NCI-H510A treated with DMSO at 0.1 percent for 48 hours (cell line): ENCODE measurements at regions not wholly inside any gene's neighbourhood (a gene's known extent, or its start where the extent isn't known, plus 50 kb on each side); places are given as distances from the start of the nearest gene placed in this dataset.
"Not testable (repeated sequence)": the region's sequence is repeated elsewhere in the genome, so short reads cannot be mapped to it uniquely, and the experiment has no call there.

Experiments used
- DNase-seq: peaks from one replicate; lab custom pipeline; 2025; lab: John Stamatoyannopoulos, UW

DNA sequence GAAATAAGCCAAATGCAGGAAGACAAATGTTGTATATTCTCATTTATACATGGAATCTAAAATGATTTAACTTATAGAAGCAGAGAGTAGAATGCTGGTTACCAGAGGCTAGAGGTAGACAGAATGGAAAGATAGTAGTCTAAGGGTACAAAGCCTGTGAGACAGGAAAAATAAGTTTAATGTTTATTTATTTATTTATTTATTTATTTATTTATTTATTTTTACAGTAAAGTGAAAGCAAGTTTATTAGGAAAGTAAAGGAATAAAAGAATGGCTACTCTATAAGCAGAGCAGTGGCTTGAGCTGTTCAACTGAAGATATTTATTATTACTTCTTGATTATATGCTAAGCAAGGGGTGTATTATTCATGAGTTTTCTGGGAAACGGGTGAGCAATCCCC lies 203.2 kb downstream of the LAS1L start:
- DNase-seq = no peak

GRCh38 chrX:65300104-65300809 lies 234.3 kb downstream of the LAS1L start:
- DNase-seq = no peak

- not testable (repeated sequence) for DNase-seq
Measured at GRCh38 chrX:65282905-65283304, 251.7 kb downstream of the LAS1L start.

- DNase-seq = no peak
Measured at GRCh38 chrX:65273152-65273551, 261.4 kb downstream of the LAS1L start.

- DNase-seq = no peak
Measured at GRCh38 chrX:65266482-65266881, 268.1 kb downstream of the LAS1L start.

DNA sequence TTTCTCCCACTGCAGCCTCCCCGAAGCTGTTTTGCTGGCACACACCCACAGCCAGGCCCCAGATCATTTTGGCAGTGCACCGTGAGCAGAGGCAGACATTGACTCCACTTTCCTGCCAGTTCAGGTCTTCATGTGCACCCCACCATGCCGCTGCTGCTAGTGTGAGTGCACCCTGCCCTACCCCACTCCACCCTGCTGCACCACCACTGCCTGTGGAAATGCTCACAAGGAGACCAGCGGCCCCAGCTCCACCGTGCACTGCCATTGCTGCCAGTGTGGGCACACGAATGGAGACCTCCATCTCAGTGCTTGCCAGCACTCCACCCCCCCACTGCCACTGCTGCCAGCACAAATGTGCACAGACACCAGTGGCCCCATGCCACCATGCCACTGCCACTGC lies 277.6 kb upstream of the ZC4H2 start:
- DNase-seq = no peak

DNA sequence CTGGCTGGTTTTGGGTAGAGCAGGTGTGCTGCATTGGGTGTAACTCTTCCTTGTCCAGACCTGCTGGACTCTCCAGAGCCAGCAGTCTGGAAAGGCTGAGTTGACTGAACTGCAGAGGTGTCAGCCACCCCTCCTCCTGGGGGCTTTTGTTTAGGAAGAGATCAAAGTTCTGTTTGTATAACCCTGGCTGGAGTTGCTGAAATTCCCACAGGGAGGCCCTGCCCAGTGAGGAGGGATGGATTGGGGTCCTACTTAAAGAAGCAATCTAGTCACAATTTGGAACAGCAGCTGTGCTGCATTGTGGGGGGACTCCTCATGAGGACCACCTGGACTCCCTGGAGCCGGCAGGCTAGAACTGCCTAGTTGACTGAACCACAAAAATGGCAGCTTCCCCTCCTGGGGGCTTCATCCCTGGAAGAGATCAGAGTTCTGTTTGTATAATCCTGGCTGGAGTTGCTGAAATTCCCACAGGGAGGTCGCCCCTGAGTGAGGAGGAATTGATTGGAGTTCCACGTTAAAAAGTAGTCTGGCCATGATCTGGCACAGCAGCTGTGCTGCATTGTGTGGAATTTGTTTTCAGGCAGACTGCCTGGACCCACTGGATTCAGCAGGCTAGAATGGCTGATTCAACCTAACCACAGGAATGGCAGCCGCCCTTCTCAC lies 264.9 kb upstream of the ZC4H2 start:
- DNase-seq = no peak

DNA sequence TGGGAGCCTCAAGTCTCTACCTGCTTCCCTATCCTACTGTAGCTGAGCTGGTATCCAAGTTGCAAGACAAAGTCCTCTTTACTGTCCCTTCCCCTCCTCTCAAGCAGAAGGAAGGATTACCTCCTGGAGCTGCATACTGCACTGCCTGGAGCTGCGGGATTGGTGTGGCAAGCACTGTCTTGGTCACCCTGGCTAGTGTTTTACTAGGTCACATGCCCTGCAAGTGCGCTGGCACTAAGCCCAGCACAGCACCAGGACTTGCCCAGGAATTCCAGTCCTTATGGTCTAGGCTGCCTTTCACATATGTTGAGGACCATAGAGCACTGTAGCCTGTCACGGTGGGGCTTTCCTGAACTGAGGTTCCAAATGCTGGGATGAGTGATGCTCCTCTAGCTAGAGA lies 227.3 kb upstream of the ZC4H2 start:
- no peak for DNase-seq

DNA sequence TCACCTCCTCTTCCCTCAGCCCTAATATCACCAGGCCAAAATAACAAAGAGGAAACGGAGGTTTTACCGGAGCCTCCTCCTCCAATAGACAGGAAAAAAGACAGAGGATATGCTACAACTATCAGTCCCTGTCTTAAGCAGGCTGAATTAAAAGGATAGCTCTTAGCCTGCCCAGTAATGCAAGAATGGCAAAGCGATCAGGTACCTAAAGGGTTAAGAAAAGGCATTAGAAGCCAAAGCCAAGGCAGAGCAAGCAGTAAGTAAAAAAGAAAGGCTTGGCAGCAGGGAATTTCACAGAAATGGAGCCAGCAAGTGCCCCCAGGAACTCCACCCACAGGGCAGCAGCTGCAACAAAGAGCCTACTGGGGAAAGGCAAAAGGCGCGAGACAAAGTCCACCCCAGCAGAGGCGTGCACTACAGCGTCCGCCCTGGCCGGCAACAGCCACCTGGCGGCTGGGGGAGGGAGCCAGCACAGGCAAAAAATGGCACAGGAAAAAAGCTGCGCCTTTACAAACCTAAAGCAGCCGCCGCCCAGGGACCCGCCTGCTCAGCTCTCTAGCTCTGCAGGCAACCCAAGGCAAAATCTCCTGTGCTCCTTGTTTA lies 220.6 kb upstream of the ZC4H2 start:
- DNase-seq = peak; percentile 3

DNA sequence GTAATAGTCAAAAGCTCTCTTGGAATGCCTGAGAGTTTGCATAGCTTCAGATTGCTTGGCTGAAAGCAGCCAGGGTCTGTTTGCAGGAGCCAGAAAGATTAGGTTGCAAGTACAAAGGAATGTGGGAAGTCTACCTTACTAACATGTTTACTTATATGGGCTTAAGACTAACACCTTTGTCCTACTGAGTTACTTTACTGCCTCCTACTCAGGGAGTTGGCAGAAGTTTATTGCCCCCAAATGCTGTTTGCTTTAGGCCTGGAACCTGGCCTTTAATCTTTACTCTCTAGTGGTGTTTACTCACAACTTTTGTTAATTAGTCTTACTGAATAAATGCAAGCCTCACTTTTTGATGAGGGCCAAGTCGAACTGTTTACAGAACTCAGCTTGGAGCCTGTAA lies 219.4 kb upstream of the ZC4H2 start:
- DNase-seq = no peak

DNA sequence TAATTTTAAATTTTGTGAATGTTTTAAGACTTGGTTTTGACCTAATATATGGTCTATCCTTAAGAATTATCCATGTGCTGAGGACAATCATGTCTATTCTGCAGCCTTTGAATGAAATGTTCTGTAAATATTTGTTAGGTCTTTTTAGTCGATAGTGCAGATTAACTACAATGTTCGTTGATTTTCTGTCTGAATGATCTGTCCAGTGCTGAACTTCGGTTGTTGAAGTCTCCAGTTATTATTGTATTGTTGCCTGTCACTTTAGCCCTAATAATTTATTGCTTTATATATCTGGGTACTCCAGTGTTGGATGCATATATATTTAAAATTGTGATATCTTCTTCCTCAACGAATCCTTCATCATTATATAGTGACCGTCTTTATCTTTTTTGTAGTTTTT lies 218.3 kb upstream of the ZC4H2 start:
- DNase-seq = no peak

DNA sequence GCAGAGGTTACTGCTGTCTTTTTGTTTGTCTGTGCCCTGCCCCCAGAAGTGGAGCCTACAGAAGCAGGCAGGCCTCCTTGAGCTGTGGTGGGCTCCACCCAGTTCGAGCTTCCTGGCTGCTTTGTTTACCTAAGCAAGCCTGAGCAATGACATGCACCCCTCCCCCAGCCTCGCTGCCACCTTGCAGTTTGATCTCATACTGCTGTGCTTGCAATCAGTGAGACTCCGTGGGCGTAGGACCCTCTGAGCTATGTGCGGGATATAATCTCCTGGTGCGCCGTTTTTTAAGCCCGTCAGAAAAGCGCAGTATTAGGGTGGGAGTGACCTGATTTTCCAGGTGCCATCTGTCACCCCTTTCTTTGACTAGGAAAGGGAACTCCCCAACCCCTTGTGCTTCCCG lies 187.1 kb upstream of the ZC4H2 start:
- DNase-seq = not testable (repeated sequence)

GRCh38 chrX:65148232-65148631 lies 172.0 kb upstream of the ZC4H2 start:
- DNase-seq = no peak

- DNase-seq = no peak
Measured at GRCh38 chrX:65136424-65136823, 160.2 kb upstream of the ZC4H2 start.

GRCh38 chrX:65127842-65128241 lies 151.6 kb upstream of the ZC4H2 start:
- no peak for DNase-seq

DNA sequence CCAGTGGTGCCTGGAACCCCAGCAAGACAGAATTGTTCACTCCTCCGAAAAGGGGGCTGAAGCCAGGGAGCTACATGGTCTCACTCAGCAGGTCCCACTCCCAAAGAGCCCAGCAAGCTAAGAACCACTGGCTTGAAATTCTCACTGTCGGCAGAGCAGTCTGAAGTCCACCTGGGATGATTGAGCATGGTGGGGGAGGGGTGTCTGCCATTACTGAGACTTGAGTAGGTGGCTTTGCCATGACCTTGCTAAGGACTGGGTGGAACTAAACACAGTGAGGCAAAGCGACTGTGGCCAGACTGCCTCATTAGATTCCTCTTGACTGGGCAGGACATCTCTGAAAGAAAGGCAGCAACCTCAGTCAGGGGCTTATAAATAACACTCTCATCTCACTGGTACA lies 122.6 kb upstream of the ZC4H2 start:
- no peak for DNase-seq

DNA sequence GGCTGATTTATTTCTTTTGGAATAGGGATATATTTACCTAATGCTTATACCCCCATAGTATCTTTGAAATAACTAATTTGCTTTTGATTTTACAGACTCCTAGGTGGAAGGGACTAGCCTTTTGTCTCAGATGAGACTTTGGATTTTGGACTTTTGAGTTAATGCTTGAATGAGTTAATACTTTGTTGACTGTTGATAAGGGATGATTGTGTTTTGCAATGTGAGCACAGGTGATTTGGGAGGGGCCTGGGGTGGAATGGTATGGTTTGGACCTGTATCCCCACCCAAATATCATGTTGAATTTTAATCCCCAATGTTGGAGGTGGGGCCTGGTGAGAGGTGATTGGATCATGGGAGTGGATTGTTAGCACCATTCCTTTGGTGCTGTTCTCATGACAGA lies 117.4 kb upstream of the ZC4H2 start:
- DNase-seq = no peak

DNA sequence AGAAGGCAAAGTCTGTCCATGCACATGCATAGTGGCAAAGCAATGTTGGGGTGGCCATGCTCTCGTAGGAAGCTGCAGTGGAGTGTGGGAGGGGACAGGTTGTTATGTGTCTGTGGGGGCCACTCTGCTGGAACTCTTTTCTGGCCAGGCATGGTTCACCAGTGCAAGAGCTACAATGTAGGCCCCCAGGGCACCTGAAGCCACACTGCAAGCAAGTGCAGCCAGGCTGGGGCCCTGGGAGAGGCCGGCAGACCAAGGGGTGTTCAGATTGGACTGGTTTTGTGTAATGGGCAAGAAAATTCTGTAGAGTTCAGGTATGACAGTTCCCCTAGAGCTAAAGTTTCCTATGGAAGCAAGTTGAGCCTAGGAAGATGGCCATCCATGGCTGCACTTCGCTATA lies 97.0 kb upstream of the ZC4H2 start:
- no peak for DNase-seq

GRCh38 chrX:65072590-65072989 lies 96.3 kb upstream of the ZC4H2 start:
- DNase-seq = no peak

- not testable (repeated sequence) for DNase-seq
Measured at GRCh38 chrX:65058626-65059025, 82.4 kb upstream of the ZC4H2 start.

DNA sequence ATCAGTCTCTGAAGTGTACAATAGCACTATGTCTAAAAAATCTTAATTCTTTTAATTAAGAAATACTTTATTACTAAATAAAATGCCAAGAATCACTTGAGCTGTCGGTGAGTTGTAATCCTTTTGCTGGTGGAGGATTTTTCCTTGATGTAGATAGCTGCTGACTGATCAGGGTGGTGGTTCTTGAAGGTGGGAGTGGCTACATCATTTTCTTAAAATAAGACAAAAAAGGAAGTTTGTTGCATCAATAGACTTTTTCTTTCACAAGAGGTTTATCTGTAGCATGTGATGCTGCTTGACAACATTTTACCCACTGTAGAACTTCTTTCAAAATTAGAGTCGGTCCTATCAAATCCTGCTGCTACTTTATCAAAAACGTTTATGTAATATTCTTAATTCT lies 68.8 kb upstream of the ZC4H2 start:
- DNase-seq = no peak

DNA sequence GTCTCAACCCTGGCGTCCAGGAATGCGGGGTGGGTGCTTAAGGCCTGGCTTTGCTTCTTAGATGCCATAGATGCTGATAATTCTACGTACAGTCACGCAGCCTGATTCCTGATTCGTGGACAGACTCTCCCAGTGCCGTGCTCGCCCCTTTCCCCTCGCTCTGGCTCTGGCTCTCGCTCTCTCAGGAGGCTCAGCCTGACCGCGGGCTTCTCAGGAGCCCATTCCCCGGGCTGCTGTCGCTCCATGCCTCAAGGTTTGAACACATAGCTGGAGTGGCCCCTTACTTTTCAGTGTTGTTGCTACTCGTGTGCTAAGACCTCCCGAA lies 59.2 kb upstream of the ZC4H2 start:
- DNase-seq = peak; percentile 52

DNA sequence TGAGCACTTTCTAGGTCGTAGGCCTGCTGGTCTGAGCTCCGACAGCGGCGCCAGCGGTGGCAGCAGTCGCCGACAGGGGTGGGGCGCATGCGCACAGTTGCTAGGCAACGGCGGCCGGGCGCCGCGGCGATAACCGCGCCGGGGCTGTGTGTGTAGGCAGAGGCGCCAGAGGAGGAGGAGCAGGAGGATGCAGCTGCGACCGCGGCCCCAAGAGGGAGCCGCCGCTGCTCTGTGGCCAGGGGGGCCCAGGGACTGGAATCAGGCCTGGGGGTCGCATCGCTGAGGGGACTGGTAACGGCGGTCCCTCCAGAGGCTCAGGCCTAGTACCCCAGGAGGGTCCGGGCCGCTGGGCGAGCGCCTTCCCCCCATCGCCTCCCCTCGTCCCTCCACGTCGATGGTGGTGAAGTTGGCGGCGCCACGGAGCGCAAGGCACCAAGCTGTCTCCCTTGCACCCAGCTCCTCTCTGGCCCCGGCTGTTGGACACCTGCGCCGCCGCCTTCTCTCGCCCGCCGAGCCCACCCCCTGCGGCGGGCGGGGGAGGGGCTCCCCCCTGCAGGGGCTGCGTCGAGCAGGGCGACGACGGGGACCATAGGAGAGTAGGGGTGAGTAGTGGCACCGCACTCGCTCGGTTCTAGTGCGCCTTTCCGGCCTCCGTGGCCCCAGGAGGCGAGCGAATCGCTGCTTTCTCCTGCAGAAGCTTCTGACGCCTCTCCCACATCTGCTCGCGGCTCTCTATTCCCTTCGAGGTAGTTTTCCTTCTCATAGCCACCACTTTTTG lies 58.6 kb upstream of the ZC4H2 start, which contains the start of gene ZC3H12B:
Gene ZC3H12B (plus strand): TSS at position 159 of the 778 bp plus-strand sequence.
- peak; percentile 65 for DNase-seq
